ENCODE measurements at regions not wholly inside any gene's neighbourhood (a gene's known extent, or its start where the extent isn't known, plus 50 kb on each side); places are given as distances from the start of the nearest gene placed in this dataset.

- no peak for DNase-seq
- Histone ChIP-seq H3K27me3 (no peaks in the 10 kb centered on the region), H3K4me3 (no peak overlapping the region), H3K4me1 (no peaks in the 10 kb centered on the region), H3K9me3 (no peaks in the 10 kb centered on the region), H3K27ac (no peak overlapping the region), H3K36me3 (no peaks in the 10 kb centered on the region)
- TF ChIP-seq POLR2A (IDR thresholded peaks at IDR 0.05) (no peak), CTCF (IDR thresholded peaks at IDR 0.05) (no peak)
These were observed 69.1 kb upstream of the CTLA4 start for GRCh38 chr2:203798296-203799087.

- no peaks in the 10 kb centered on the region for H3K9me3 ChIP-seq
- H3K36me3 ChIP-seq: no peaks in the 10 kb centered on the region
- H3K27ac ChIP-seq: no peak overlapping the region
- H3K27me3 ChIP-seq: no peaks in the 10 kb centered on the region
- no peaks in the 10 kb centered on the region for H3K4me1 ChIP-seq
- DNase-seq: no peak
- H3K4me3 ChIP-seq: no peak overlapping the region
- TF ChIP-seq CTCF (IDR thresholded peaks at IDR 0.05) (no peak), POLR2A (IDR thresholded peaks at IDR 0.05) (no peak)
These were observed 67.7 kb upstream of the CTLA4 start for GRCh38 chr2:203799908-203800307.

- DNase-seq: no peak
- Histone ChIP-seq H3K27me3 (no peaks in the 10 kb centered on the region), H3K27ac (no peak overlapping the region), H3K4me3 (no peak overlapping the region), H3K36me3 (no peaks in the 10 kb centered on the region), H3K9me3 (no peaks in the 10 kb centered on the region), H3K4me1 (no peaks in the 10 kb centered on the region)
- TF ChIP-seq CTCF (IDR thresholded peaks at IDR 0.05): no peak
- no peak for TF ChIP-seq POLR2A (IDR thresholded peaks at IDR 0.05)
These were observed 66.8 kb upstream of the CTLA4 start for GRCh38 chr2:203800783-203801182.

GRCh38 chr2:203802342-203803052 is 65.1 kb upstream of the CTLA4 start:
- TF ChIP-seq CTCF (IDR thresholded peaks at IDR 0.05) (no peak), POLR2A (IDR thresholded peaks at IDR 0.05) (no peak)
- DNase-seq: no peak
- H3K27ac ChIP-seq: no peak overlapping the region
- no peaks in the 10 kb centered on the region for H3K4me1 ChIP-seq
- no peaks in the 10 kb centered on the region for H3K36me3 ChIP-seq
- no peaks in the 10 kb centered on the region for H3K9me3 ChIP-seq
- no peaks in the 10 kb centered on the region for H3K27me3 ChIP-seq
- H3K4me3 ChIP-seq: no peak overlapping the region

GRCh38 chr2:203803053-203803429 is 64.5 kb upstream of the CTLA4 start:
- Histone ChIP-seq H3K27me3 (no peaks in the 10 kb centered on the region), H3K27ac (no peak overlapping the region), H3K4me1 (no peaks in the 10 kb centered on the region), H3K9me3 (no peaks in the 10 kb centered on the region), H3K36me3 (no peaks in the 10 kb centered on the region), H3K4me3 (no peak overlapping the region)
- DNase-seq: no peak
- TF ChIP-seq CTCF (IDR thresholded peaks at IDR 0.05) (no peak), POLR2A (IDR thresholded peaks at IDR 0.05) (no peak)

Measured in Peyer's patch (tissue), 4 donors.